Upper lobe of right lung (tissue), 1 donor: ENCODE measurements at regions not wholly inside any gene's neighbourhood (a gene's known extent, or its start where the extent isn't known, plus 50 kb on each side); places are given as distances from the start of the nearest gene placed in this dataset.

Experiments used
- ATAC-seq: fragments of 200-7000 bp; cut with Tn5 transposase; one replicate; pipeline ENCODE4 v1.9.1; 2020; ENCODE audit warnings: mild to moderate bottlenecking, moderate library complexity
- DNase-seq: peaks from one replicate; pipeline ENCODE4 v3.0.0-alpha.2; 2020
- H3K27ac ChIP-seq: fragments of 200-600 bp; one replicate; pipeline ENCODE4 v1.8.0; 2022
- H3K27me3 ChIP-seq: fragments of 200-600 bp; one replicate; pipeline ENCODE4 v1.8.0; 2022; ENCODE audit warnings: mild to moderate bottlenecking
- H3K36me3 ChIP-seq: fragments of 200-600 bp; one replicate; pipeline ENCODE4 v1.8.0; 2022
- H3K4me1 ChIP-seq: fragments of 200-600 bp; one replicate; pipeline ENCODE4 v1.8.0; 2022
- H3K4me3 ChIP-seq: fragments of 200-600 bp; one replicate; pipeline ENCODE4 v1.8.0; 2022; ENCODE audit warnings: mild to moderate bottlenecking
- H3K9me3 ChIP-seq: fragments of 200-600 bp; one replicate; pipeline ENCODE4 v1.8.0; 2022
- intact Hi-C: fragments of 100-400 bp; cut with DNase I; formaldehyde crosslinking; loops from one replicate; pipeline ENCODE4 v1.11.0; 2022
- TF ChIP-seq, protein P1 (sequence below): fragments of 200-600 bp; IDR thresholded peaks from one replicate; pipeline ENCODE4 v1.8.0; 2022; ENCODE audit warnings: antibody characterized with exemption
- donor health status: DM: no; HTN: yes; CAD: no; lungs with severe emphysema.

DNA sequence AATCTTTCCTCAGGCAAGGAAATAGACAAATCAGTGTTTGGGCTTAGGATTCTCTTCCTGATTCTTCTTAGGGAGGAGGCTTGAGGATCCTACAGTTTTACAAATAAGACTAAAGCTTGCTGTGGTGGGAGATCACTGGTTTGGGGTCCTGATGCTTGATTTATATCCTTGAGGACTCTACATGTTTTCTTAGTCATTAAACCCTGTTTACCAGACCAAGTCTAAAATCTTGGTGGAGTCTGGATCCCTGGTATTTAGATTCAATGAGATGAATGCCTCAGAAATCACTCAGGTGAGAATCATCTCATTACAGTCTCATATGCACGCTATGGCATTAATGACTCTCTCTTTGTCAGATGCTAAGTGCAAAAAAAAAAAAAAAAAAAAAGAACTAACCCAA is 304.3 kb upstream of the SALL1 start:
- ATAC-seq, result no peak
- no peaks in the 10 kb centered on the region for H3K4me1 ChIP-seq
- intact Hi-C loops, result no loop called here

DNA sequence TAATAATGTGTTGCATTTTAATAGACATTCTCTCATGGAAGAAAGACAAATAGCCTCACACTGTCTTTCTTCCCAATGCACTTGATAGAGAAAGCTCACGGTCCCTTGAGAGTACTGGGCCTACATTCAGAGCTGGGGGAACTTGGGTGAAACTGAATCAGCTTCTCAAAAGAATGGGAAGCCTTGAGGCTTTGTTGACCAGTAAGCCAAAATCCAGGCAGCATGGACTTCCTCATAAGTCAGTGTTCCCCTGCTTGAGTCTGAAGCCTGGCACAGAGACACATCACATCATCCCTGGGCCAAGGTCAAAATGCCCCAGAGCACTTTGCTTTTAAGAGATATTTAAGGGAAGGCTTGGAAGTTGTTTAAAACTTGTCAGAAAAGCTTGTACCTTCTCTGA is 302.2 kb upstream of the SALL1 start:
- ATAC-seq, result no peak
- intact Hi-C loops, result no loop called here

More for the DNA sequence above, 304.3 kb upstream of the SALL1 start:
- no peak overlapping the region for H3K27ac ChIP-seq
- TF ChIP-seq, protein P1, sequence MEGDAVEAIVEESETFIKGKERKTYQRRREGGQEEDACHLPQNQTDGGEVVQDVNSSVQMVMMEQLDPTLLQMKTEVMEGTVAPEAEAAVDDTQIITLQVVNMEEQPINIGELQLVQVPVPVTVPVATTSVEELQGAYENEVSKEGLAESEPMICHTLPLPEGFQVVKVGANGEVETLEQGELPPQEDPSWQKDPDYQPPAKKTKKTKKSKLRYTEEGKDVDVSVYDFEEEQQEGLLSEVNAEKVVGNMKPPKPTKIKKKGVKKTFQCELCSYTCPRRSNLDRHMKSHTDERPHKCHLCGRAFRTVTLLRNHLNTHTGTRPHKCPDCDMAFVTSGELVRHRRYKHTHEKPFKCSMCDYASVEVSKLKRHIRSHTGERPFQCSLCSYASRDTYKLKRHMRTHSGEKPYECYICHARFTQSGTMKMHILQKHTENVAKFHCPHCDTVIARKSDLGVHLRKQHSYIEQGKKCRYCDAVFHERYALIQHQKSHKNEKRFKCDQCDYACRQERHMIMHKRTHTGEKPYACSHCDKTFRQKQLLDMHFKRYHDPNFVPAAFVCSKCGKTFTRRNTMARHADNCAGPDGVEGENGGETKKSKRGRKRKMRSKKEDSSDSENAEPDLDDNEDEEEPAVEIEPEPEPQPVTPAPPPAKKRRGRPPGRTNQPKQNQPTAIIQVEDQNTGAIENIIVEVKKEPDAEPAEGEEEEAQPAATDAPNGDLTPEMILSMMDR, result no peak
- H3K9me3 ChIP-seq, result no peaks in the 10 kb centered on the region
- H3K27me3 ChIP-seq, result no peaks in the 10 kb centered on the region
- DNase-seq, result no peak
- H3K4me3 ChIP-seq, result no peak overlapping the region
- no peaks in the 10 kb centered on the region for H3K36me3 ChIP-seq

DNA sequence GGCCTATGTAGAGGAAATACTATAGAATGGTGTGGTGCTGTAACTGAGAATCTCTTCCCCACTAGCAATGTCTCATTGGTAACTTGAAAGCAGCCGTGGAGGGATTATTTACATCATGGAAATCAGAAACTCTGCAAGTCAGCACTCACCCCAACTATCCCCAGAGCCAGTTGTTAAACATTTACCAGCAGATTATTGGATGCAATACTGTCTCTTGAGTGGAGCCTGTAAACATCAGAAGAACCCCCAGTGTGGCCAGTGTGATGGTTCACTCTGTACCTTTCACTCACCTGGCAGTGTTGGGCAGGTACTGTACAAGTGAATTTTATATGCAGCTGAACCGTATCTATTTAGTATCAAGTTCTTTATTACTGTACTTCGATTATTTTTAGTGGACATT is 299.8 kb upstream of the SALL1 start:
- intact Hi-C loops, result no loop called here

More for the DNA sequence above, 302.2 kb upstream of the SALL1 start:
- Histone ChIP-seq H3K27me3 (no peaks in the 10 kb centered on the region), H3K4me3 (no peak overlapping the region), H3K4me1 (no peaks in the 10 kb centered on the region), H3K36me3 (no peaks in the 10 kb centered on the region), H3K9me3 (no peaks in the 10 kb centered on the region), H3K27ac (no peak overlapping the region)
- TF ChIP-seq, protein P1, result no peak
- no peak for DNase-seq

DNA sequence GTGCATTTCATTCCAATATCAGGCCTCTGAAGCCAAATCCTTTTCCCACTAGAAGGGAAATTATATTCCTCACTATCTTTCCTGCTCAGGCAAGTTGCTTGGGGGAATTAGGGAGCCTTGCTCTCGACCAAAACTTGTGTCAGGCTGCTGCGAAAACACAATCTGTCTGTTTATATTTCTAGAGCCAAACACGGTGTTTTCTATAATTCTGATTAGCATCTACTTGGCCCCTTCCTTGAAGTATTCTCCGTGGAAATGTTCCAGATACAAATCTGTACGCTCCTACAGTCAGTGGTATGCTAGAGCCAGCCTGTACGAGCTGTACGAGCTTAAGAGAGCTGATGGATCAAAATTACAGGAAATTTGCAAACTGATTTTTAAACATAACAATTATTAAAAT is 299.3 kb upstream of the SALL1 start:
- ATAC-seq, result no peak
- no peaks in the 10 kb centered on the region for H3K4me1 ChIP-seq
- no peaks in the 10 kb centered on the region for H3K36me3 ChIP-seq
- H3K9me3 ChIP-seq, result no peaks in the 10 kb centered on the region
- intact Hi-C loops, result no loop called here
- no peak for DNase-seq
- no peaks in the 10 kb centered on the region for H3K27me3 ChIP-seq
- TF ChIP-seq, protein P1, result no peak
- no peak overlapping the region for H3K4me3 ChIP-seq
- no peak overlapping the region for H3K27ac ChIP-seq

More for the DNA sequence above, 299.8 kb upstream of the SALL1 start:
- H3K4me1 ChIP-seq, result no peaks in the 10 kb centered on the region
- no peak overlapping the region for H3K4me3 ChIP-seq
- no peaks in the 10 kb centered on the region for H3K36me3 ChIP-seq
- H3K27me3 ChIP-seq, result no peaks in the 10 kb centered on the region
- no peak overlapping the region for H3K27ac ChIP-seq
- H3K9me3 ChIP-seq, result no peaks in the 10 kb centered on the region
- no peak for ATAC-seq
- DNase-seq, result no peak
- TF ChIP-seq, protein P1, result no peak

DNA sequence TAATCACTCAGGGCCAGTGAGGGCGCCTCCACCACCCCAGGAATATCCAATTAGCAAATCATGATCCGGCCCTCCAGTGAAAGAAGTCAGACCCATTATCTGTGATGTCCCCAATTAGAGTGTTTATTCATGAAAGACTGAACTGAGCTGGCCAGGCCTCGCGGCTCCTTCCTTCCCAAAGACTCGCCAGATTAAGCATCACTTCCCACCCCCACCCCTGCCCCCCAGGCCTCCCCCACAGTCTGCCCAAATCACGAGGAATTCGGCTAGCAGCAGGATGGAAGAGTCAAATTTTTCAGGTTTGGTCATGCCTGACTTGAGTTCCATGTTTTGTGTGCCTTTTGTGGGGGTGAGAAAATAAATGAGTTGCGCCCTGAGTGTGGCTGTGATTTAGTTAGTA is 298.4 kb upstream of the SALL1 start:
- Histone ChIP-seq H3K36me3 (no peaks in the 10 kb centered on the region), H3K9me3 (no peaks in the 10 kb centered on the region), H3K27ac (no peak overlapping the region), H3K27me3 (no peaks in the 10 kb centered on the region), H3K4me1 (no peaks in the 10 kb centered on the region), H3K4me3 (no peak overlapping the region)
- ATAC-seq (no peak), DNase-seq (no peak)
- TF ChIP-seq, protein P1, result no peak
- intact Hi-C loops, result no loop called here

DNA sequence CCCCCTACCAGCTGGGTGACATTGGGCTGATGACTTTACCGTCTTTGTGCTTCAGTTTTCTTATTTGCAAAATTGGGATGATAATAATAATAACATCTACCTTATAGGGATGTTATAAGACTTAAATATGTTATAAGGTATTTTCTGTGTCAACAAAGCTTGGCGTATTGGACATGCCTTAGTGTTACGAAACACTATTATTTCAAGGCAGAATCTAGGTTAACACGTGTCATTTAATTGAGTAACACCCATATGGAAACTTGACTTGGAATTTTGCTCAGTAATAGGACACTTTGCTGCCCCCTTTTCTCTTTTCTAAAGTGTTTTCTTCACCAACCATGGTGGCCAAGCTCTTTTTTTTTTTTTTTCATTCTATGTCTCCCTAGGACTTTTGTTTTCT is 294.2 kb upstream of the SALL1 start:
- Histone ChIP-seq H3K4me1 (no peaks in the 10 kb centered on the region), H3K27ac (no peak overlapping the region), H3K4me3 (no peak overlapping the region), H3K36me3 (no peaks in the 10 kb centered on the region), H3K27me3 (peaks cover 7% of the 10 kb centered on the region), H3K9me3 (no peaks in the 10 kb centered on the region)
- DNase-seq (no peak), ATAC-seq (no peak)
- intact Hi-C loops, result no loop called here
- TF ChIP-seq, protein P1, result no peak
